Endodermal cell (in vitro differentiated cells): ENCODE measurements at regions not wholly inside any gene's neighbourhood (a gene's known extent, or its start where the extent isn't known, plus 50 kb on each side); places are given as distances from the start of the nearest gene placed in this dataset.
A peak's percentile ranks its signal among the peaks of the same experiment; 100 is the strongest.
"Not testable (repeated sequence)": the region's sequence is repeated elsewhere in the genome, so short reads cannot be mapped to it uniquely, and the experiment has no call there.

Experiments
- DNase-seq: peaks from one replicate; pipeline ENCODE4 v3.0.0-alpha.2; 2017
- H3K27ac ChIP-seq: 2 replicates; pipeline ENCODE4 v1.5.1; 2013; ENCODE audit warnings: mild to moderate bottlenecking, low read depth, low read length, moderate library complexity
- H3K27me3 ChIP-seq: 2 replicates; pipeline ENCODE4 v1.6.1; 2013; ENCODE audit warnings: mild to moderate bottlenecking, low read length, moderate library complexity; ENCODE audit not compliant: insufficient read depth, control insufficient read depth, poor library complexity, severe bottlenecking
- H3K36me3 ChIP-seq: 2 replicates; pipeline ENCODE4 v1.7.0; 2013; ENCODE audit warnings: mild to moderate bottlenecking, low read length, moderate library complexity; ENCODE audit not compliant: control insufficient read depth, insufficient read depth
- H3K4me1 ChIP-seq: one replicate; pipeline ENCODE4 v1.7.0; 2013; ENCODE audit warnings: low read length; ENCODE audit not compliant: control insufficient read depth, insufficient read depth
- H3K4me3 ChIP-seq: 2 replicates; pipeline ENCODE4 v1.5.1; 2013; ENCODE audit warnings: mild to moderate bottlenecking, low read length, moderate library complexity
- H3K9ac ChIP-seq: 2 replicates; pipeline ENCODE4 v1.6.1; 2013; ENCODE audit warnings: mild to moderate bottlenecking, low read length, moderate library complexity; ENCODE audit not compliant: poor library complexity, severe bottlenecking; ENCODE audit errors: extremely low read depth
- H3K9me3 ChIP-seq: 2 replicates; pipeline ENCODE4 v1.6.1; 2013; ENCODE audit warnings: mild to moderate bottlenecking, low read length, moderate library complexity; ENCODE audit not compliant: control insufficient read depth
- H3K27ac Mint-ChIP-seq: 2 replicates; pipeline ENCODE4 v1.8.0; 2020; ENCODE audit warnings: mixed read lengths
- H3K27me3 Mint-ChIP-seq: 2 replicates; pipeline ENCODE4 v1.8.0; 2021; ENCODE audit warnings: mild to moderate bottlenecking, mixed read lengths; ENCODE audit not compliant: insufficient read depth
- H3K36me3 Mint-ChIP-seq: 2 replicates; pipeline ENCODE4 v1.8.0; 2020; ENCODE audit warnings: low read depth, mixed read lengths
- H3K4me1 Mint-ChIP-seq: 2 replicates; pipeline ENCODE4 v1.8.0; 2020; ENCODE audit warnings: mixed read lengths
- H3K4me3 Mint-ChIP-seq: 2 replicates; pipeline ENCODE4 v1.8.0; 2020; ENCODE audit warnings: mild to moderate bottlenecking, moderate library complexity, mixed read lengths
- H3K9me3 Mint-ChIP-seq: 2 replicates; pipeline ENCODE4 v1.8.0; 2020; ENCODE audit warnings: mild to moderate bottlenecking, mixed read lengths
- WGBS, 2 experiments: methylation state at CpG; one replicate each; pipeline versions ENCODE4 v1.1.5 to v1.1.7; 2013; ENCODE audit warnings: missing lambda C conversion rate in 2 of 2, mixed read lengths in 1 of 2; ENCODE audit not compliant: insufficient coverage in 1 of 2, insufficient read length in 1 of 2; 5-methylcytosine and 5-hydroxymethylcytosine counted together
- TF ChIP-seq, protein P1 (sequence below): fragments of 200-600 bp; sonication (generic); conservative IDR thresholded peaks from 2 replicates; pipeline ENCODE4 v1.5.0; 2021; ENCODE audit warnings: antibody characterized with exemption, mild to moderate bottlenecking

DNA sequence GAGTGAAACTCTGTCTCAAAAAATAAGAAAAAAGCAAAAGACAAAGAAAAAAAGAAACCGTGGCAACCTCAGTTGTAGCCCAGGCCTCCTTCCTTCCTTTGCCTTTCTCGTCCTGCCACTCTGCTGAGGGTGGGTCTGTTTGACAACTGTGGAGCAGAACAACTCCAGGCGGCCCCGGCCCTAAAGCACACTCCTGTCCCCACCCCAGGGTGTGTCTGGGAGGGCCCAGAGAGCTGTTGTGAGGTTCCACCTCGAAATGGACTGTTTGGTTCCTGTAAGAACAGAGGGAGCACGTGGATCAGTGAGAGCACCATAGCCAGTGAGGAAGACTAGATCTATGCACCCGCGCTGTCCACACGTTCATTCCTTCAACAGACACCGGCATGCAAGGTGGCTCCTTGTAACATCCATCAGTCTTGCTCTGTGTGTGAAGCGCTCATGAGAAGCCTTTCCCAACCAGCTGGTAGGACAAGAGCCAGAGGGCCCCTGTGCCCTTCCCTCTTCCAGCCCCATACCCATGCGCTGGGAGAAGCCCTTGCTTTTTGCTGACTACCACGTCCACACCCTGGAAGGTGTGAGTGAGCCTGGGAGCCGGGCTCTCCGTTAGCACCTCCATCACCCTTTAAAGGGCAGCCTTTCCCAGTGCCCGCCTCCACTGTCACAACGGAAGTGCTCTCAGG is 61.6 kb downstream of the SOWAHC start:
- no peaks in the 10 kb centered on the region for H3K36me3 ChIP-seq
- no peaks in the 10 kb centered on the region for H3K9me3 ChIP-seq
- DNase-seq: no peak
- Mint-ChIP-seq H3K27me3 (peaks cover 3% of the 10 kb centered on the region), H3K27ac (no peak overlapping the region), H3K4me3 (no peak overlapping the region), H3K36me3 (no peaks in the 10 kb centered on the region), H3K4me1 (peaks cover 14% of the 10 kb centered on the region), H3K9me3 (no peaks in the 10 kb centered on the region)
- no peak overlapping the region for H3K4me3 ChIP-seq
- no peaks in the 10 kb centered on the region for H3K27me3 ChIP-seq
- TF ChIP-seq, protein P1, sequence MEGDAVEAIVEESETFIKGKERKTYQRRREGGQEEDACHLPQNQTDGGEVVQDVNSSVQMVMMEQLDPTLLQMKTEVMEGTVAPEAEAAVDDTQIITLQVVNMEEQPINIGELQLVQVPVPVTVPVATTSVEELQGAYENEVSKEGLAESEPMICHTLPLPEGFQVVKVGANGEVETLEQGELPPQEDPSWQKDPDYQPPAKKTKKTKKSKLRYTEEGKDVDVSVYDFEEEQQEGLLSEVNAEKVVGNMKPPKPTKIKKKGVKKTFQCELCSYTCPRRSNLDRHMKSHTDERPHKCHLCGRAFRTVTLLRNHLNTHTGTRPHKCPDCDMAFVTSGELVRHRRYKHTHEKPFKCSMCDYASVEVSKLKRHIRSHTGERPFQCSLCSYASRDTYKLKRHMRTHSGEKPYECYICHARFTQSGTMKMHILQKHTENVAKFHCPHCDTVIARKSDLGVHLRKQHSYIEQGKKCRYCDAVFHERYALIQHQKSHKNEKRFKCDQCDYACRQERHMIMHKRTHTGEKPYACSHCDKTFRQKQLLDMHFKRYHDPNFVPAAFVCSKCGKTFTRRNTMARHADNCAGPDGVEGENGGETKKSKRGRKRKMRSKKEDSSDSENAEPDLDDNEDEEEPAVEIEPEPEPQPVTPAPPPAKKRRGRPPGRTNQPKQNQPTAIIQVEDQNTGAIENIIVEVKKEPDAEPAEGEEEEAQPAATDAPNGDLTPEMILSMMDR: no peak
- H3K9ac ChIP-seq: no peak overlapping the region
- H3K27ac ChIP-seq: no peak overlapping the region
- WGBS, 2 experiments: 89 to 93% methylated on average over 10 to 17 of the region's 17 CpGs
- no peaks in the 10 kb centered on the region for H3K4me1 ChIP-seq

DNA sequence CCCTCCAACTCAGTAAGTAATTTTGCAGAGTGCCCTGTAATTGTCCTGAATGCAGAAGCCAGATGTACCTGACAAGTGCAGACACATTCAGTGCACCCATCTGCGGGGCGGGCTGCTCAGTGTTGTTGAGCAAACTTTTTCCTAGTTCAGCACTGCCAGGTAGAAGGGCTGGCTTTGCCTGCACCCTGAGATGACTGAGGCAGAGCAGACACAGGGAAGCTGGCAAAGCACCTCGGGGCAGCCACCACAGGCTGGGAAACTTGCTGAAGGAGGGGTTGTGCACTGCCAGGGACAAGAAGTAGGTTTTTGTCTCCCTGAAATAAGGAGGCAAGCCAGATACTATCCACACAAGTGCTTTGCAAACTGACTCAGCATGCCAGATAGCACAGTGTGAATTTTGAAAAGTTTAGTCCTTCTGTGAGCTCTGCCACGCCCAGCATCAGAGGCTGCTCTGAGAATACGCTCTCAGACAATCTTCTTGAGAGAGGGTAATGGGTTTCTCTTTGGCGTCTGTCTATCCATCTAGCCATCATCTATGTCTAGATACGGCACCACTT is 62.3 kb downstream of the SOWAHC start:
- DNase-seq: no peak
- no peak overlapping the region for H3K4me3 Mint-ChIP-seq
- no peaks in the 10 kb centered on the region for H3K9me3 Mint-ChIP-seq
- H3K9me3 ChIP-seq: no peaks in the 10 kb centered on the region
- TF ChIP-seq, protein P1: no peak
- H3K4me3 ChIP-seq: no peak overlapping the region
- no peak overlapping the region for H3K9ac ChIP-seq
- WGBS, 2 experiments: 89 to 90% methylated on average over 5 to 7 of the region's 7 CpGs
- peaks cover 3% of the 10 kb centered on the region for H3K27me3 Mint-ChIP-seq
- H3K4me1 Mint-ChIP-seq: peaks cover 14% of the 10 kb centered on the region
- H3K27ac ChIP-seq: no peak overlapping the region
- no peaks in the 10 kb centered on the region for H3K36me3 ChIP-seq
- H3K4me1 ChIP-seq: no peaks in the 10 kb centered on the region
- no peak overlapping the region for H3K27ac Mint-ChIP-seq
- no peaks in the 10 kb centered on the region for H3K27me3 ChIP-seq
- H3K36me3 Mint-ChIP-seq: no peaks in the 10 kb centered on the region

DNA sequence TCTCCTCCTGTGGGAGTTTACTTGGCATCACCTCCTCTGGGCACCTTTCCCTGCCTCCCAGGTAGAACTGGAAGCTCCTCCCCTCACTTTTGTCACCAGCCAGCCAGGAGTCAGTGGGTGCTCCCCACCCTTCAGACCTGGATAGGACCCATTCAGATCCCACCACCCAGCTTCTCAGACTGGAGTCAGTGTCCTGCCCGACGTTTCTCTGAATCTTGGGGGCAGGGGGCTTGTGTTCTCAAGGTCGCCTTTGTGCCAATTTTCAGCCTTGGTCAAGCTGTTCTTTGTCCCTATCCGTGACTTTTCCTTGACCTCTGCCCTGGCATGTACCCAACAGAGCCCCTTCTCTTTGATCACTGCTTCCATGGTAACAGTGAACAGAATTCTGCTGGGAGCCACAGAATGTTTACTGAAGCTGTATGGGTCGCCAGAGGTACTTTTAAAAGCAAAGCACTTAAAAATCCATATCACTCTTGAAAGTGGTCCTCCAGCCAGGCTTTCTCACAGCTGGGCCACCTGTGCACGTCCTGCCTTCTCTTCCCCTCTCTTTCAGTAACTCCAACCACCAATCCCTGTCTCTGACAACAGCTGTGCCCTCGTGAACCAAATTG is 63.1 kb downstream of the SOWAHC start:
- H3K4me1 Mint-ChIP-seq: peaks cover 14% of the 10 kb centered on the region
- not testable (repeated sequence) for H3K4me1 ChIP-seq, DNase-seq, H3K9ac ChIP-seq, H3K27me3 ChIP-seq, H3K36me3 ChIP-seq, H3K4me3 ChIP-seq, H3K27me3 Mint-ChIP-seq, H3K9me3 ChIP-seq, H3K4me3 Mint-ChIP-seq, H3K36me3 Mint-ChIP-seq, H3K9me3 Mint-ChIP-seq
- 74 to 84% methylated on average over 7 of the region's 7 CpGs for WGBS, 2 experiments
- H3K27ac ChIP-seq: peak overlapping the region; percentile 63
- peak overlapping the region; percentile 45 for H3K27ac Mint-ChIP-seq
